Thyroid gland (tissue), 4 donors: ENCODE measurements at regions not wholly inside any gene's neighbourhood (a gene's known extent, or its start where the extent isn't known, plus 50 kb on each side); places are given as distances from the start of the nearest gene placed in this dataset.

Source experiments
- DNase-seq, 2 donors: peaks; one replicate each; pipeline ENCODE4 v3.0.0-alpha.2; 2019
- H3K27ac ChIP-seq, 3 donors: fragments of 200-600 bp; sonication (generic); 1 replicate in 2 of 3; 2 replicates in 1 of 3; pipeline ENCODE4 v1.5.1; 2016 to 2019; ENCODE audit warnings: mild to moderate bottlenecking in 1 of 3, moderate library complexity in 1 of 3
- H3K27me3 ChIP-seq: fragments of 200-600 bp; sonication (generic); one replicate; pipeline ENCODE4 v1.5.1; 2019
- H3K36me3 ChIP-seq, 2 donors: fragments of 200-600 bp; sonication (generic); one replicate each; pipeline ENCODE4 v1.5.1; 2016 to 2019
- H3K4me1 ChIP-seq, 2 donors: fragments of 200-600 bp; sonication (generic); one replicate each; pipeline ENCODE4 v1.5.1; 2017 to 2019
- H3K4me3 ChIP-seq, 3 donors: fragments of 200-600 bp; sonication (generic); replicated peaks in 1 of 3; 1 replicate in 2 of 3; 2 replicates in 1 of 3; pipeline ENCODE4 v1.5.1; 2016; ENCODE audit warnings: mild to moderate bottlenecking in 1 of 3
- H3K9me3 ChIP-seq: fragments of 200-600 bp; sonication (generic); one replicate; pipeline ENCODE4 v1.5.1; 2017
- CTCF ChIP-seq, 6 experiments: fragments of 200-600 bp in 3 of 6; fragments of 450-650 bp in 3 of 6; sonication (generic) in 3 of 6; IDR thresholded peaks; one replicate each; pipeline ENCODE4 v1.5.1; 2016 to 2019; ENCODE audit warnings: antibody characterized with exemption in 6 of 6, mild to moderate bottlenecking in 2 of 6, inconsistent platforms in 1 of 6, moderate library complexity in 1 of 6
- POLR2A ChIP-seq, 2 donors: fragments of 450-650 bp; IDR thresholded peaks; one replicate each; pipeline ENCODE4 v1.6.1; 2017; ENCODE audit warnings: antibody characterized with exemption in 2 of 2, mild to moderate bottlenecking in 2 of 2, moderate library complexity in 1 of 2
- WGBS, 2 donors: methylation state at CpG; one replicate each; pipeline ENCODE4 v1.1.5; 2017; 5-methylcytosine and 5-hydroxymethylcytosine counted together
- intact Hi-C: fragments of 100-400 bp; cut with DNase I; formaldehyde crosslinking; loops from one replicate; pipeline ENCODE4 v1.15.1; 2023

GRCh38 chr9:10744669-10745068, 131.9 kb upstream of the PTPRD start:
- no peak for DNase-seq
- Histone ChIP-seq H3K4me1 (no peaks in the 10 kb centered on the region), H3K27me3 (no peaks in the 10 kb centered on the region), H3K36me3 (no peaks in the 10 kb centered on the region), H3K4me3 (no peak overlapping the region), H3K27ac (no peak overlapping the region), H3K9me3 (no peaks in the 10 kb centered on the region)
- intact Hi-C loops = no loop called here
- TF ChIP-seq POLR2A (IDR thresholded peaks at IDR 0.05) (no peak), CTCF (IDR thresholded peaks at IDR 0.05) (no peak)
- WGBS, 2 donors = 63 to 64% methylated on average over 2 of the region's 2 CpGs

DNA sequence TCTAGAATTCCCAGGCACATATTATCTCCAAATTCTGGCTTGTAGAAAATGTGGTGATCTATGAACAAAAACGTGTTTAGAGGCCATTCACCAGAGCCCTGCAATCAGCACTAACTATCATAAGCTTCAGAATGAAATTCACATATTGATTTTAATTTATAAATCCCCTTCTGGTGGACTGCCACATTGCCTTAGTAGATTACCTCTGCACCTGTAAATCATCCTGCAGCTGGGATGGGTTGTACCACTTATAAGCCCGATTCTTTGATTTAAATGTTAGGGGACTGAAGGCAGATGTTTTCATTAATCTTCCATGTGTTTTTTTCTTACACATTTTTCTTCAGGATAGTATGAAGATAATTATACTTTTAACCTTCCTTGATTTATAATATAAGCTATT, 140.7 kb upstream of the PTPRD start:
- no peaks in the 10 kb centered on the region for H3K4me1 ChIP-seq
- 48 to 73% methylated on average over 2 of the region's 2 CpGs for WGBS, 2 donors
- no peaks in the 10 kb centered on the region for H3K36me3 ChIP-seq
- H3K4me3 ChIP-seq = no peak overlapping the region
- TF ChIP-seq CTCF (IDR thresholded peaks at IDR 0.05) (no peak), POLR2A (IDR thresholded peaks at IDR 0.05) (no peak)
- no peaks in the 10 kb centered on the region for H3K9me3 ChIP-seq
- intact Hi-C loops = no loop called here
- H3K27me3 ChIP-seq = no peaks in the 10 kb centered on the region
- no peak for DNase-seq
- H3K27ac ChIP-seq = no peak overlapping the region

- no peak for DNase-seq
- intact Hi-C loops = no loop called here
- H3K36me3 ChIP-seq = no peaks in the 10 kb centered on the region
- H3K27ac ChIP-seq = no peak overlapping the region
- no peaks in the 10 kb centered on the region for H3K9me3 ChIP-seq
- WGBS, 2 donors = 74 to 77% methylated on average over 3 of the region's 3 CpGs
- TF ChIP-seq POLR2A (IDR thresholded peaks at IDR 0.05) = no peak
- TF ChIP-seq CTCF (IDR thresholded peaks at IDR 0.05) = no peak
- H3K27me3 ChIP-seq = no peaks in the 10 kb centered on the region
- no peaks in the 10 kb centered on the region for H3K4me1 ChIP-seq
- H3K4me3 ChIP-seq = no peak overlapping the region
Observed at GRCh38 chr9:10764481-10764880, 151.7 kb upstream of the PTPRD start.

DNA sequence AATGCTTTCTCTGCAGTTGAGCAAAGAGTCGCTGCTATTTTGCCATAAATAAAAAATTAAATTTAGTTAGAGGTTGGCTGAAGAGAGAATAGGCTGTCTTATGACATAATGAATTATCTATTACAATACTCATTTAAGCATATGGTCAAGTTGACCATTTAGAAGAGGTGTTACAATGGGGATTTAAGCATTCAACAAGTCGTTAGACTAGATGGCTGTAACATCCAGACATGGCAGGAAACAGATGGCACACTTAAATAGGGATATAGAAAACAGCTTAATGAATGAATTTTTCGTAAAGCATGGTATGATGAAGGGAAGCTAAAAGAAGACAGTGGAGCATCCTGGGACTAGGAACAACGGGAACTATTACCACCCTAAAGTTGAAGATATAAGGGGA, 160.3 kb upstream of the PTPRD start:
- Histone ChIP-seq H3K27ac (no peak overlapping the region), H3K9me3 (no peaks in the 10 kb centered on the region), H3K4me3 (no peak overlapping the region), H3K4me1 (no peaks in the 10 kb centered on the region), H3K36me3 (no peaks in the 10 kb centered on the region), H3K27me3 (no peaks in the 10 kb centered on the region)
- 71 to 74% methylated on average over 4 of the region's 4 CpGs for WGBS, 2 donors
- no peak for DNase-seq
- no peak for TF ChIP-seq CTCF (IDR thresholded peaks at IDR 0.05)
- TF ChIP-seq POLR2A (IDR thresholded peaks at IDR 0.05) = no peak
- intact Hi-C loops = no loop called here

DNA sequence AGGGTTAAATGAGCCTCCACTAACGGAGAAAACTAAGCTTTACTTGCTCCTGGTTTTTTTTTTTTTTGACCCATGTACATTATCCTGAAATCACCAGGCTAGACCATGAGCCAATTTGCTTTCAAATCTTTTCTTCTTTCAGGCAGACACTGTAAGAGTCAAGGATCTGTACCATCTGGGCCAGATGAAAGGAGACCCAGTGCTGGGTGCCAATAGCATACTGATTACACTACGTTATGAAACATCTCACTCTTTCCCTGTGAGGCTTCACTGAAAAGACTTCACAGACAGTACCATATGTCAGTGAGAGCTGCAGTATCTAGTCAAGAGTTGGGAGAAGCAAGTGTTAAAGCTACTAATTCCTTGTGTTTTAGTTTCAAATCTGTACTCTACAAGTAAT, 161.2 kb upstream of the PTPRD start:
- intact Hi-C loops = no loop called here

More for the DNA sequence above, 161.2 kb upstream of the PTPRD start:
- H3K27me3 ChIP-seq = no peaks in the 10 kb centered on the region
- no peaks in the 10 kb centered on the region for H3K9me3 ChIP-seq
- 75 to 76% methylated on average over 2 of the region's 2 CpGs for WGBS, 2 donors
- no peaks in the 10 kb centered on the region for H3K36me3 ChIP-seq
- no peaks in the 10 kb centered on the region for H3K4me1 ChIP-seq
- no peak overlapping the region for H3K4me3 ChIP-seq
- DNase-seq = no peak
- no peak for TF ChIP-seq CTCF (IDR thresholded peaks at IDR 0.05)
- no peak for TF ChIP-seq POLR2A (IDR thresholded peaks at IDR 0.05)
- no peak overlapping the region for H3K27ac ChIP-seq
